Calu3 (cell line): ENCODE measurements at regions not wholly inside any gene's neighbourhood (a gene's known extent, or its start where the extent isn't known, plus 50 kb on each side); places are given as distances from the start of the nearest gene placed in this dataset.
A peak's percentile ranks its signal among the peaks of the same experiment; 100 is the strongest.

Experiments used
- BruUV-seq: library from RNA; stranded (reverse); fragments of 400-500 nt; replicated peaks from 2 replicates; lab custom pipeline; 2021; lab: Mats Ljungman, UMichigan
- CTCF ChIA-PET: fragments of 300-600 bp; sonication (Branson Sonifier 250); formaldehyde crosslinking; loops from one replicate; lab custom pipeline; 2022; ENCODE audit warnings: antibody characterized with exemption; lab: Charles Lee
- DNase-seq: peaks from one replicate; pipeline ENCODE4 v3.0.0; 2022
- H3K27ac Mint-ChIP-seq: one replicate; pipeline ENCODE4 v1.8.0; 2022; ENCODE audit warnings: mixed read lengths; ENCODE audit not compliant: unreplicated experiment
- H3K27me3 Mint-ChIP-seq: one replicate; pipeline ENCODE4 v1.8.0; 2022; ENCODE audit warnings: mixed read lengths; ENCODE audit not compliant: unreplicated experiment
- H3K36me3 Mint-ChIP-seq: one replicate; pipeline ENCODE4 v1.8.0; 2022; ENCODE audit warnings: mild to moderate bottlenecking, moderate library complexity, mixed read lengths; ENCODE audit not compliant: insufficient read depth, unreplicated experiment
- H3K4me1 Mint-ChIP-seq: one replicate; pipeline ENCODE4 v1.8.0; 2022; ENCODE audit warnings: mild to moderate bottlenecking, low read depth, mixed read lengths; ENCODE audit not compliant: unreplicated experiment
- H3K4me3 Mint-ChIP-seq: one replicate; pipeline ENCODE4 v1.8.0; 2022; ENCODE audit warnings: mild to moderate bottlenecking, low read depth, moderate library complexity, mixed read lengths; ENCODE audit not compliant: unreplicated experiment
- H3K9me3 Mint-ChIP-seq: one replicate; pipeline ENCODE4 v1.8.0; 2022; ENCODE audit warnings: low read depth, mixed read lengths; ENCODE audit not compliant: unreplicated experiment
- intact Hi-C: fragments of 100-400 bp; cut with micrococcal nuclease; formaldehyde crosslinking; loops from one replicate; pipeline ENCODE4 v1.10.0; 2022; ENCODE audit not compliant: unreplicated experiment
- TF ChIP-seq, protein P1 (sequence below): fragments of 200-600 bp; IDR thresholded peaks from one replicate; pipeline ENCODE4 v1.8.0; 2022; ENCODE audit warnings: antibody characterized with exemption; ENCODE audit not compliant: unreplicated experiment

DNA sequence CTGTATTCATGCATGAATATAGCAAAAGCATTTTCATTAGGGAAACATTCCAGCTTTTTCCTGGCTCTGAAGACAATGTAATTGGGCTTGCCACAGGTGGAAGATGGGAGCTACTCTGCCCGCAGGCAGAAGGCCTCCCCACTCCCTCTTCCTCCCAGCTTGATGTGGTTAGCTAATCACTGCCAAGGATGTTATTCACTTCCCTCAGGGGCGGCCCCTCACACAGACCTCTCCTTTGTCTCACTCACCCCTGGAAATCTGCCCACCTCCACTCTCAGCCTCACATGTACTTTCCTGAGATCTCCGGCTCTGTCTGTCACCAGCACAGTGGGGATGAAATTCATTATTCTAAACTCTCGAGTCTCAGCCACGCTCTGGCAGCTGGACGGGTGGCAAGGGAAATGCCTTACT, 100.7 kb downstream of the ANKRD60 start:
- TF ChIP-seq, protein P1, sequence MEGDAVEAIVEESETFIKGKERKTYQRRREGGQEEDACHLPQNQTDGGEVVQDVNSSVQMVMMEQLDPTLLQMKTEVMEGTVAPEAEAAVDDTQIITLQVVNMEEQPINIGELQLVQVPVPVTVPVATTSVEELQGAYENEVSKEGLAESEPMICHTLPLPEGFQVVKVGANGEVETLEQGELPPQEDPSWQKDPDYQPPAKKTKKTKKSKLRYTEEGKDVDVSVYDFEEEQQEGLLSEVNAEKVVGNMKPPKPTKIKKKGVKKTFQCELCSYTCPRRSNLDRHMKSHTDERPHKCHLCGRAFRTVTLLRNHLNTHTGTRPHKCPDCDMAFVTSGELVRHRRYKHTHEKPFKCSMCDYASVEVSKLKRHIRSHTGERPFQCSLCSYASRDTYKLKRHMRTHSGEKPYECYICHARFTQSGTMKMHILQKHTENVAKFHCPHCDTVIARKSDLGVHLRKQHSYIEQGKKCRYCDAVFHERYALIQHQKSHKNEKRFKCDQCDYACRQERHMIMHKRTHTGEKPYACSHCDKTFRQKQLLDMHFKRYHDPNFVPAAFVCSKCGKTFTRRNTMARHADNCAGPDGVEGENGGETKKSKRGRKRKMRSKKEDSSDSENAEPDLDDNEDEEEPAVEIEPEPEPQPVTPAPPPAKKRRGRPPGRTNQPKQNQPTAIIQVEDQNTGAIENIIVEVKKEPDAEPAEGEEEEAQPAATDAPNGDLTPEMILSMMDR: no peak
- CTCF ChIA-PET: interaction anchor here (0.9 to 2.9 kb wide), 9 partner anchors 9 to 505 kb away, joined by 3 to 10 read pairs (median 4); no protein-coding TSS in a partner anchor
- peak; percentile 95 for DNase-seq
- no TSS peak for BruUV-seq
- Mint-ChIP-seq H3K9me3 (peaks cover 20% of the 10 kb centered on the region), H3K4me1 (peaks cover 55% of the 10 kb centered on the region), H3K36me3 (peaks cover 28% of the 10 kb centered on the region), H3K4me3 (peak overlapping the region; percentile 2), H3K27me3 (no peaks in the 10 kb centered on the region), H3K27ac (peak overlapping the region; percentile 84)
- intact Hi-C loops: loop anchor here (1.0 to 2.0 kb wide), 2 partner anchors 15 to 40 kb away; no protein-coding TSS in a partner anchor

DNA sequence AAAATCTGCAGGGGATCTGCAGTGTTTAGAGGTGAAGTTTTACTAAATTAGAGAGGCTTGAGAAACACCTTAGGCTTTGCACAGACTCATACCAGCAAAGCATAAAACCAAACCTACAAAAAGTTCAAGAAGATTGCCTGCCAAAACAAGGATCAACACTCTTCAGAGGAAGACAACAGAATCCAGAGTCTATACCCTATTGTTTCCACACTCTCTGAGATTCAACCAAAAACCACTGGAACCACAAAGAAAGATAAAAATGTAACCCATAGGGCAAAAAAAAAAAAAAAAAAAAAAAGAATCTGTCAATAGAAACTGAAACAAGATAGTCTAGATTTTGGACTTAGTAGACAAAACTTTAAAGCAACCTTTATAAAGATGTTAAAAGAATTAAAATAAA, 102.7 kb downstream of the ANKRD60 start:
- Mint-ChIP-seq H3K4me1 (peaks cover 35% of the 10 kb centered on the region), H3K27ac (no peak overlapping the region), H3K27me3 (no peaks in the 10 kb centered on the region), H3K4me3 (no peak overlapping the region), H3K9me3 (peaks cover 24% of the 10 kb centered on the region), H3K36me3 (peaks cover 15% of the 10 kb centered on the region)
- no TSS peak for BruUV-seq
- TF ChIP-seq, protein P1: no peak
- intact Hi-C loops: loop anchor here (2.0 kb wide), 1 partner anchor 13 kb away; no protein-coding TSS in a partner anchor
- CTCF ChIA-PET: no interaction called here
- DNase-seq: no peak

DNA sequence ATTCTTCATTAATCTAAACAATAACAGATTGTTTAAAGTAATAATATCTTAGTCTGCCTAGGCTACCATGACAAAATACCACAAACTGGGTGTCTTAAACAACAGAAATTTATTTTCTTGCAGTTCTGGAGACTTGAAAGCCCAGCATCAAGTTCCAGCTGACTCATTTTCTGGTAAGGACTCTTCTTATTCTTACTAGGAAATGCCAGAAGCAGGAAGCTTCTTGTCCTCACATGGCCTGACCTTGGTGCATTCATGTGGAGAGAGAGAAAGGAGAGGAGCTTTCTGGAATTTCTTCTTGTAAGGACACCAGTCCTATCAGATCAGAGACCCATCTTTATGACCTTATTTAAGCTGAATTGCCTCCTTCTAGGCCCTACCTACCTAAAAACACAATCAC, 110.5 kb downstream of the ANKRD60 start:
- Mint-ChIP-seq H3K27me3 (no peaks in the 10 kb centered on the region), H3K27ac (peak overlapping the region; percentile 29), H3K9me3 (peaks cover 26% of the 10 kb centered on the region), H3K36me3 (no peaks in the 10 kb centered on the region), H3K4me3 (no peak overlapping the region), H3K4me1 (peaks cover 16% of the 10 kb centered on the region)
- intact Hi-C loops: no loop called here
- CTCF ChIA-PET: interaction anchor here (1.0 kb wide), 1 partner anchor 14 kb away, joined by 4 read pairs; no protein-coding TSS in a partner anchor
- no TSS peak for BruUV-seq
- TF ChIP-seq, protein P1: no peak
- no peak for DNase-seq

DNA sequence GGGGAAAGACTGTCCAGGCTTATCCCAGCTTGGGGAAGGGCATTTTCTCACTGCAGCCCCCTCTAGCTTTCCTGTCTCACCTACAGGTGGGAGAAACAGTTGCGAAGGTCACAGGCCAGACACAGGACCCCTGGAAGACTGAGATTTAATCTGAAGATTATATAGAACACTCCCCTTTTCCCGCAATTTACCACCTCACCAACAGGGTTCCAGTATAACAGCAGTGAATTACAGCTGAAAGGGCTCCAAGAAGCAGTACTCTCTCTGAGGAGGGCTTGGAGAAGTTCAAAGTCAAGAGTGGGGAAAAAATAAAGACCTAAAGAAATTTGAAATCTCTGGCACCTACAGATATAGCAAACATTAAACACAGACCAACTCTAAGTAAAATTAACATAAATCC, 111.9 kb downstream of the ANKRD60 start:
- intact Hi-C loops: no loop called here
- Mint-ChIP-seq H3K4me1 (peaks cover 31% of the 10 kb centered on the region), H3K27ac (no peak overlapping the region), H3K27me3 (no peaks in the 10 kb centered on the region), H3K36me3 (no peaks in the 10 kb centered on the region), H3K9me3 (peaks cover 26% of the 10 kb centered on the region), H3K4me3 (no peak overlapping the region)
- TF ChIP-seq, protein P1: no peak
- CTCF ChIA-PET: interaction anchor here (0.7 kb wide), 1 partner anchor 19 kb away, joined by 4 read pairs; no protein-coding TSS in a partner anchor
- DNase-seq: no peak
- no TSS peak for BruUV-seq
